Right renal pelvis (tissue), 4 donors: ENCODE measurements at regions not wholly inside any gene's neighbourhood (a gene's known extent, or its start where the extent isn't known, plus 50 kb on each side); places are given as distances from the start of the nearest gene placed in this dataset.
"Not testable (repeated sequence)": the region's sequence is repeated elsewhere in the genome, so short reads cannot be mapped to it uniquely, and the experiment has no call there.

ENCODE experiments used
- DNase-seq, 4 donors: peaks; one replicate each; pipeline ENCODE4 v3.0.0-alpha.2; 2013; ENCODE audit warnings: low read depth in 4 of 4, low spot score in 3 of 4, missing footprints in 1 of 4

DNA sequence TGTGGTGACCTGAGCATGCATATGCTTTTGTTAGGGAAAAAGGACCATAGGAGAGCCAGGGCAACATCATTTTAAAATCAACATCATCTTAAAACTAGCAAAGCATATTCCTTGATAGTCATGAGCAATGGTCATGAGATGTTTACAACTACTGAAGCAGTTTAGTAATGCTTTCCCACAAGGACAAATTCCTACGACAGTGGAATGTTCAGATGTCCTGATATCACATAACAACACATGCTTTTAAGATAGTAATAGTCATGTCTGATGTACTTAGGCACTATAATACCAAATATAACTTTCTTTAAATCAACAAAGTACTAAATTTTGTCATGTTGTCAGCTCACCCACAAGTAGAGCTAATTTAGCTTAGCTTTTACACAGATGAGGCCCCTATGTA lies 370.3 kb downstream of the HTR1B start:
- no peak for DNase-seq

- no peak for DNase-seq
Observed at GRCh38 chr6:77089776-77090175, 373.5 kb downstream of the HTR1B start.

- not testable (repeated sequence) for DNase-seq
Observed at GRCh38 chr6:77087794-77088318, 375.4 kb downstream of the HTR1B start.

DNA sequence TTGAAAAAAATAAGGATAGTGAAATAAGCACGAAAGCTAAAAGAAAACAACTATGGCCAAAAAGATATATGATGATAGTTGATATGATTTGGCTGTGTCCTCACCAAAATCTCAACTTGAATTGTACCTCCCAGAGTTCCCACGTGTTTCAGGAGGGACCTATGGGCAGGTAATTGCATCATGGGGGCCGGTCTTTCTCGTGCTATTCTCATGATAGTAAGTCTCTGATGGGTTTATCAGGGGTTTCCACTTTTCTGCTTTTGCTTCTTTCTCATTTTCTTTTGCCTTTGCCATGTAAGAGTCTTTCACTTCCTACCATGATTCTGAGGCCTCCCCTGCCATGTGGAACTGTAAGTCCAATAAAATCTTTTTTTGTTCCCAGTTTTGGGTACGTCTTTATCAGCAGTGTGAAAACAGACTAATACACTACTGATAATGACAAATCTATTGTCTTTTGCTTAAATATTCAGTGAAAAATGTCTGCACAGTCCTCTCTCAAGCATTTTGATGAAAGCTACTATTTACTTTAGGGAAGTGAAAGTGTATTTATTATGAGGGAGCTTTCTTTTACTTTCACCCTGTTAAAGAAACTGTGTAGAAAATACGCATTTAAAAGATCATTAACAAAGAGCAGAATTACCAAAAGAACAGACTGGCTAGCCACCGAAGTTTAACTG lies 389.1 kb downstream of the HTR1B start:
- no peak for DNase-seq

- no peak for DNase-seq
Observed at GRCh38 chr6:77073410-77073760, 389.9 kb downstream of the HTR1B start.

DNA sequence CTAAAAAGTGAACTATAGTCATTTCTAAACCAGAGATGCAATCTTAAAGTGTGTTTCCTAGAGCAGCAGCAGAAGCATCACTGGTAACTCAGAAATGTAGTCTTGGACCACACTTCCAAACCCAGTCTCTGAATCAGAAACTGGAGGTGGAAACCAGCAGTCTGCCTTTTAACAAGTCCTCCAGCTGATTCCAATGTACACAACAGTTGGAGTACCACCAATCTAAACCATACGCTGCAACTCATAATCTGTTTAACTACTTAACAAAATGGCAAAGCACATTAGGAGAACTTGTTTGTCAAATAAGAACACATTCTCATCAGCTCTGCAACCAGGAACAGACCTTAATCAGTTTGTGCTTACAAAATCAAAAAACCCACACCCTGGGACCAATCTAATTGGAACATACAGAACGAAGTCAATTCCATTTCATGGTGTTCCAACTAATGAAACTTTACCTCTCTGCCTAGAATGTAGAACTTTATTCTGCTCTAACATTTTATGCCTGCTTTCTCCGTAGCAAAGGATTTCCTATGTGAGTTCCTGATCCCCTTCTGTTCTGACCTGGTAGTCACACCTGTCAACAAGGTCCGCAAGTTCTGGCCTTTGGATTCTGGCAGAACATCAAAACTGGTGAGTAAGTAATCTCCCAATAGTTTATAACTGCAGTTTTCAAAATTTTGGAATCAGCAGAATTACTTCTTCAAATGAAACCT lies 390.4 kb downstream of the HTR1B start:
- no peak for DNase-seq

DNA sequence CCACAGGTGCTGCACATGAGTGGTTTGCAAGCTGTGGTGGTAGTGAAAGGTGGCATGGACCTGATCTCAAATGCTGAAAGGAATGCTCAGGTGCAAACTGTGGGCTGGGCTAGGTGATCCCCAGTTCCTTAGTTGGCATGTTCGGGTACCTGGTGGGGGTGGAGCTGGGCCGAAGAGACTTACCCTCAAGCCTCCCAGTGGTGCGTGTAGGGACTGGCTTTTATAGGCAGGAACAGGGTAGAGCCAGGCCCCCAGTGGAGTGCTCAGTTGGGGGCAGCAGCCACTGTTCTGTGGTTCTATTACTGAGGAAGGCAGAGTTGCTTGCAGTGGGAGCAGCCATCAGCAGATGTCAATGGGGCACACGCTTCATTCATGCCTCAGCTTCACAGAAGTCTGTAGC lies 399.8 kb downstream of the HTR1B start:
- no peak for DNase-seq

- no peak for DNase-seq
Observed at GRCh38 chr6:77055711-77056110, 407.6 kb downstream of the HTR1B start.

DNA sequence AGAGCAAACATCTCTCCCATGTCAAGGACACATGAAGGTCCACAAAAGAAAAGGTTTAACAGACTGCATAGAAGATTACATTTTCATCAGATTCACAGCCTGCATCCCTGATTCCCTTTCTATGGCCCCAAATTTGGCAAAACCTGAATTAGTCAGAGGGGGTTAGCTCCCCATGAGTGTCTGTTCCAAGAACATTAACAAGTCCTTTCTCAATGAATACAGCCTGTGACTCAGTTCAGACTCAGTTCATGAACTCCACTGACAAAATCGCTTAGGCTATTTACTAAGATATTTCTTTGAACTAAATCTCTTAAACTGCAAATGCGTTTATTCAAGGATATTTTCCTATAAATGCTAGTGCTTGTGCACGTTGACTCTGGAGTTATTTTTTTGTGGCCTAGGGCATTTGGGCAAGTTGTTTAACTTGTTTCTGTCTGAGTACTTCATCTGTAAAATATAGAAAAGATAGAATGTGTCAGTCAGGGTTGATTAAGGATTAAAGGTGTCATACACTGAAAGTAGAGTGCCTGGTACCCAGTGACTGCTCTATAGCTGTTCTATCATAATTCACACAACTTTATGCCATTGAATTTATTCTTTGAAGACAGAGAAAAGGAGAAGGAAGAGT lies 422.6 kb downstream of the HTR1B start:
- no peak for DNase-seq

DNA sequence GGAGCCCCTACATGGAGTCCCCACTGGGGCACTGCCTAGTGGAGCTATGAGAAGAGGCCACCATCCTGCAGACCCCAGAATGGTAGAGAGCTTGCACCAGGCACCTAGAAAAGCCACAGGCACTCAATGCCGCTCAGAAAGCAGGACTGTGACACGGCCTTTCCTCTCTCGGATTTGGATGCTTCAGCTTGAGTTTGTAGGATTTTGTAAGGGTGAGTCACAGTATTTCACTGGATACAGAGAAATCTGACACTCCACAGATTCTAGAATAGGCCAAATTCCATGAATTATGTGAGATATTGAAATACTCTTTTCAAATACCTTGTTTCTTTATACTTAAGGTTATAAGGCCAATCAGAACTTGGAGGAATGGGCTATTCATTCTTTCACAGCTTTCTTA lies 424.5 kb downstream of the HTR1B start:
- no peak for DNase-seq

DNA sequence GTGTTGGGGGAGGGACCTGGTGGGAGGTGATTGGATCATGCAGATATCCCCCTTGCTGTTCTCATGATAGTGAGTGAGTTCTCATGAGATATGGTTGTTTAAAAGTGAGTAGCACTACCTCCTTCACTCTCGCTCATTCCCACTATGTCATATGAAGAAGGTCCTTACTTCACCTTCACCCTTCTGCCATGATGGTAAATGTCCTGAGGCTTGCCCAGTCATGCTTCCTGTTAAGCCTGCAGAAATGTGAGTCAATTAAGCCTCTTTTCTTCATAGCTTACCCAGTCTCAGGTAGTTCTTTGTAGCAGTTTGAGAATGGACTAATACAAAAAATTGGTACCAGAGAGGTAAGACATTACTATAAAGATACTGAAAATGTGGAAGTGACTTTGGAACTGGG lies 425.9 kb downstream of the HTR1B start:
- no peak for DNase-seq

- no peak for DNase-seq
Observed at GRCh38 chr6:77036400-77036799, 426.9 kb downstream of the HTR1B start.

DNA sequence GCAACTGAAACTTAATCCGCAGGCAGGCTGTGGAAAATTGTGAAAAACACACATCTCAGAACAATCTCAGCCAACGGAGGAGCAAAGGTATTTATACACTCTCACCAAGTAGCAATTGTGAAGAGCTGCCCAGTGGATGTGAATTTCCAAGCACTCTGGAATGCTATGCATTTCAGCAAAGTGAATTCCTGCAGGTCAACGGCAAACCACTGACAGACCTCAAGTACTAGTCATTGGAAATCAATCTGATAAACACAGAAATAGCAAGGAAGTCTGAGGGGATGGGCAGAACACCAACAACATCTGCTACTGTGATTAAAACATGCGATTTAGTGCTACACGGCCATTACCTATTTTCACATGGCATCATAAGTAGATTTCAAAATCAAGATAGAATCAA lies 429.1 kb downstream of the HTR1B start:
- no peak for DNase-seq

DNA sequence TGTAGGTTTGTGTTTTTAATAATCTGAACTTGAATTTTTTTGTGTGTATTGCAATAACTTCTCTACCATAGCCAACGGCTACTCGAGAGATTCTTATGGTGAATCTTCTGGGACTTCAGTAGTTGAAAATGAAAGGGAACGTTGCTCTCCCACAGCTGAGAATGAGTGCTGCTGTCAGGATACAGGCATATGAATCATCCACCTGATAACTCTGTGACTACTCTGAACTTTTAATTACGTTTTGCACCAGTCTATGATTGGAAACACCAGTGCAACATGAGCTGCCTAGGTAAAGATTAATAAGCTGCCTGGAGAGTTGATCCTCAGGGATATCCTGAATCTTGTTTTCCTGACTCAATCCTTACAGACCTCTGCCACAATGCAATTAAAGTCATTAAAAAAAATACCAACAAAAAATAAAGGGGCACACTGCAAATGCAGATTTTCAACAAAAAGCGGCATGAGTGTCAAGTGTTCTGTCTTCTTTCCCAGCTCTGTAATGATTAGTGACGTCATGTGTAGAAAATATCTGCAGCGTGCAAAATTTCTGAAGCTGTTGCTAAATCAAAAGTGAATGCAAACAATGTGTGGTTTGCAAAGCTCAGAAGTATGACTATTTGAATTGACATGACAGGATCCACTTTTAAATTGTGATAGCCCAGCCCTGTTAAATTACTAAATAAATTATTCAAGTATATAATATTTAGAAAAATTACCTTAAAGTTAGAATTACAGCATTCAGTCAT lies 432.2 kb downstream of the HTR1B start:
- no peak for DNase-seq

GRCh38 chr6:77026341-77026740 lies 436.9 kb downstream of the HTR1B start:
- no peak for DNase-seq

DNA sequence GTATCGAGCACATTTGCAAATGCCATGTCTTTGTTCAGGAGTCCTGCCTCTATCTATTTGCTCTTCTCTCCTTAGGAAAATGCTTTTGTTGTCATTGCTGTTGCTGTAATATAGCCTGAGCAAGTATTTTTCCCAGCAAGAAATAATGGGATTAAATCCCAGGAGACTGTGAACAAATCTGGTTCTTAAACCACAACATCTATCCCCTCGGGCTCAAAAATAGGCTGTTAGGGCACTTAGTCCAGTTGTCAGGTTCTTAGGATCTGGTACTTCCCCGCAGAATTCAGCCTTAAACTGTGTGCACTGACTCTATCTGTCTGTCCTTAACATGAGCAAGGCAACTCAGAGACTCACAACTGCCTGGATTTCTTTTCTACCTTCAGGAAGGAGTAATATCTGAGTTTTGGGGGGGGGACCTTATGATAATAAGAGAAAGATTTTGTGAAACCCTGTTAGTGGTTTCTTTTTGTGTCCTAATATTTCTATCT lies 437.5 kb downstream of the HTR1B start:
- DNase-seq, result no peak

- no peak for DNase-seq
Observed at GRCh38 chr6:77021778-77022177, 441.5 kb downstream of the HTR1B start.

- DNase-seq, result no peak
Observed at GRCh38 chr6:77021232-77021631, 442.1 kb downstream of the HTR1B start.

DNA sequence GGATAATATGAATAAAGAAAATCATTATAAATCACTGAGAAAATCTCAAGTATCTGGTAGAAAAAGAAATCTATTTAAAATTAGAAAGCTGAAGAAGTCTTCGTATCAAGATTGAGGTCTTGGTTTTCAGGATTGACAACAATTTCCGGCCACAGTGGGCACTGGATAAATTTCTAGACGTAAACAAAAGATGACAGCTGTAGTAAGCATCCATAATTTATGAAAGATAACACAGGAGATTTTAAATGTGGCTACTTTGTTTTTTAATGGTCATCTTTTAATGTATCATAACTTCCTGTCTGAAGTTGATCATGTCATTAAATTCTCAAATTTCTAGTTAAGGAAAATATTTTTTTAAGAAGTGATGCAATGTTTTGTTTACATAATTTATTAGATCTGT lies 444.2 kb downstream of the HTR1B start:
- no peak for DNase-seq

- DNase-seq, result no peak
Observed at GRCh38 chr6:77017537-77017936, 445.8 kb downstream of the HTR1B start.

DNA sequence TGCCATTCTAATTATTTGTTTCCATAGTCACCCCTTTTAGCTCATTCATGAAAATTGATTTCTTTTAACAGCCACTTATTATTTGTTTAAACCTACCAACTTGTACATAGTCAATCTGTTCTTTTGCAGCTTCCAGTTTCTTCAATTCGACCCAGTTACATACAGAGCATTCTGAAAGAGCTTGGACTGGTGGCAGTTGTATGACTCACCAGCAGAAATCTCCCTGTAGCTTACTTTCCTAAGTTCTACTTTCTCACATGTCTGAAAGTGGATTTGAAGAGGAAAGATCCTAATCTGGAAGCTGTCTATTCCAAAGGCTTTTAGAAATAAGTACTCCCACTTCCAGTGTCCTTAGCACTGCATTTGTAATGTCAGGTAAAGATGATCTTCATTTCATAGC lies 447.9 kb downstream of the HTR1B start:
- no peak for DNase-seq
